ENCODE measurements at regions not wholly inside any gene's neighbourhood (a gene's known extent, or its start where the extent isn't known, plus 50 kb on each side); places are given as distances from the start of the nearest gene placed in this dataset.
"Not testable (repeated sequence)": the region's sequence is repeated elsewhere in the genome, so short reads cannot be mapped to it uniquely, and the experiment has no call there.

- no peak for DNase-seq (ENCODE audit: extremely low read depth in 1 of 2, low read depth in 1 of 2)
Observed at GRCh38 chr10:120047926-120048325, 155.4 kb downstream of the SEC23IP start.

DNA sequence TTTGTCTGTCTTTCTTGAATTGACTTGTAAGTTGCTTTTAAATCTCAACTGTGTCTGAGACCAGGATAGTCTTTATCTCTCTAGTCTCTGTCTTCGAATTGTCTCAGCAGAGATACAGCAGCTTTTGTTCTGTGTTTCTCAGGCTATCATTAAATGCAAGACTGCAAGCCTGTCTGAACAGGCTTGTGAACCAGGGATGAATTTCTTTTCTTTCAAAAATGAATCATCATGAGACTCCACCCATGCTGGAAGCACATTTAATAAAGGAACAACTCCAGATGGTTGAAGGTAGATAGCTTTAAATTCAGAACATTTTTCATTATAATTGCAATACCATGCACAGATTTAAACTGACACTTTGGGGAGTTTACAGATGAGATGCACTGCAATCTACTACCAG, 155.9 kb downstream of the SEC23IP start:
- no peak for DNase-seq (ENCODE audit: extremely low read depth in 1 of 2, low read depth in 1 of 2)

DNA sequence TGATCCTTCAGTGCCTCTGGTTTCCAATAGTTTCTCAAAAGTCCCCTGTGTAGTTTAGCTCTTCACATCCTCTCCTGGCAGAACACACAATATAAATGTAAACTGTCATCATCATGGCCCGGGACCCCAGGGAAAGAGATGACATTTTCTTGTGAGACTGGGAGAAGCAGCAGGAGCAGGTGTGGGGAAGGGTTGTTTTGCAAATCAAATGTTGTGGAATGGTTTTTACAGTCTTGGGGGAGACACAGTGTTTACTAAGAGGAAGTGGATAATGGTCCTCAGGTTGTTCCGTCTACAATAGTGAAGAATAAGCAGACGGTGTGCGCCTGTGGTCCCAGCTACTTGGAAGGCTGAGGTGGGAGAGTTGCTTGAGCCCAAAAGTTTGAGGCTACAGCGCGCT, 159.1 kb downstream of the SEC23IP start:
- DNase-seq (ENCODE audit: extremely low read depth in 1 of 2, low read depth in 1 of 2): no peak

GRCh38 chr10:120052964-120053702, 160.6 kb downstream of the SEC23IP start:
- DNase-seq (ENCODE audit: extremely low read depth in 1 of 2, low read depth in 1 of 2): no peak

DNA sequence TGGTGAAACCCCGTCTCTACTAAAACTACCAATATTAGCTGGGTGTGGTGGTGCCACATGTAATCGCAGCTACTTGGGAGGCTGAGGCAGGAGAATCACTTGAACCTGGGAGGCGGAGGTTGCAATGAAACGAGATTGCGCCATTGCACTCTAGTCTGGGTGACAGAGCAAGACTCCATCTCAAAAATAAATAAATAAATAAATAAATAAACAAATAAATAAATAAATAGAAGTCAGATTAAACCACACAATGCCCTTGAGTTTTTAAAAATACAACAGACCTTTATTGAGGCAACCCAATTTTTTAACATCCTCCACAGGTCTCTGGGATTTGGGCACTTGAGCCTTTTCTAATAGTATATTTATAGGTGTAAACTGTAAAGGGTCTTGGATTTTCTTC, 167.3 kb downstream of the SEC23IP start:
- DNase-seq (ENCODE audit: extremely low read depth in 1 of 2, low read depth in 1 of 2): not testable (repeated sequence)

GRCh38 chr10:120067427-120067826, 174.9 kb downstream of the SEC23IP start:
- no peak for DNase-seq (ENCODE audit: extremely low read depth in 1 of 2, low read depth in 1 of 2)

DNA sequence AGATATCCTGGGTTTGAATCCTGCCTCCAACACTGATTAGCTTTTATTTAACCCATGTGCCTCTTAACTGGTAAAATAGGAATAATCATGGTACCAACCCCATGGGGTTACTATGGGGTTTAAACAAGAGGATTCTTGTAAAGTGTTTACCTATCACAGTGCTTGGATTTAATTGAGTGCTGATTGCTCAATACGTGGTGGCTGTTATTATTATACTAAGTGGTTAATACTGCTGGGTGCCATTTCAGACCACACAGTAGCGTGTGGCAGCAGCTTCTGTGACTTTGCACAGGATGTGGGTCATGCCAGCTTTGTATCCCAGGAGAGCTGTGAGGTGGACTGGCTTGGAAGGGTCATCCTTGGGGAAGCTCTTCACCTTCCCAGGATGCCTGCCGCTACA, 177.2 kb downstream of the SEC23IP start:
- no peak for DNase-seq (ENCODE audit: extremely low read depth in 1 of 2, low read depth in 1 of 2)

DNA sequence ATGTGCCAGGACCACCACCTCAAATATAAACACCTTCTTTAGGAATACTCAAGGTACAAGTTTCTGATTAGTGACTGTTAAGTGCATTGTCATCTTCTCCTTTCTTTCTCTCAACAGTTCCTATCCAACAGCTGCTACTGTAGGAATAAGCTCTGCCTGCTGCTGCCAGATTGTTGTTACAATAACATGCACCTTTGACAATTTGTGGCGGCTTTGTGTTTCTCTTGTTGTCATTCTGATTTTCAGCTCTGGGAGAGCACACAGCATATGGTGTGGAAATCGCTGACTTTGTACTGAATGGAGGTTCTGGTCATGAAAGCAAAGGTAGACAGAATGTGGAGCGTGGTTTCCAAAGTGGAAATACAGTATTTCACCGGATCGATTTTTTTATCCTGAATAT, 182.8 kb downstream of the SEC23IP start:
- no peak for DNase-seq (ENCODE audit: extremely low read depth in 1 of 2, low read depth in 1 of 2)

- no peak for DNase-seq (ENCODE audit: extremely low read depth in 1 of 2, low read depth in 1 of 2)
Observed at GRCh38 chr10:120076996-120077706, 184.6 kb downstream of the SEC23IP start.

- no peak for DNase-seq (ENCODE audit: extremely low read depth in 1 of 2, low read depth in 1 of 2)
Observed at GRCh38 chr10:120077707-120078492, 185.4 kb downstream of the SEC23IP start.

- no peak for DNase-seq (ENCODE audit: extremely low read depth in 1 of 2, low read depth in 1 of 2)
Observed at GRCh38 chr10:120085096-120085796, 192.7 kb downstream of the SEC23IP start.

- no peak for DNase-seq (ENCODE audit: extremely low read depth in 1 of 2, low read depth in 1 of 2)
Observed at GRCh38 chr10:120086066-120086465, 193.5 kb downstream of the SEC23IP start.

GRCh38 chr10:120087109-120087508, 194.6 kb downstream of the SEC23IP start:
- DNase-seq (ENCODE audit: extremely low read depth in 1 of 2, low read depth in 1 of 2): no peak

DNA sequence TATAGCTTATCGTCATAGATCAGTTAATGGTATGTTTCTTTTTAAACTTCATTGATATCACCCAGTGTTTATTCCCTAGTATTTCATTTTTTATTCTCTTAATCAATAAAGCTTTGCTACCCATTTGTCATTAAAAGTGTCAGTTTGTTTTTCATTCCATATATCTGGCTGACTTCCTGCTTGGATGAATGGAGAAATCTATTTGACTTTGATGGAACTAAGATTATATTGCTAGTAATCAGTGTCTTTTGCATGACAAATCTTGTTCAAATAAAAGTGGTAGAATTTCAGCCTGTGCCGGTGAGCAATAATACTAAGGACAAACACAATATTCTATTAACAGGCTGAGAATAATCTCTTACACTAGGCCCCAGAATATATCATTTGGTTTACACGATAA, 203.3 kb downstream of the SEC23IP start:
- DNase-seq (ENCODE audit: extremely low read depth in 1 of 2, low read depth in 1 of 2): no peak

DNA sequence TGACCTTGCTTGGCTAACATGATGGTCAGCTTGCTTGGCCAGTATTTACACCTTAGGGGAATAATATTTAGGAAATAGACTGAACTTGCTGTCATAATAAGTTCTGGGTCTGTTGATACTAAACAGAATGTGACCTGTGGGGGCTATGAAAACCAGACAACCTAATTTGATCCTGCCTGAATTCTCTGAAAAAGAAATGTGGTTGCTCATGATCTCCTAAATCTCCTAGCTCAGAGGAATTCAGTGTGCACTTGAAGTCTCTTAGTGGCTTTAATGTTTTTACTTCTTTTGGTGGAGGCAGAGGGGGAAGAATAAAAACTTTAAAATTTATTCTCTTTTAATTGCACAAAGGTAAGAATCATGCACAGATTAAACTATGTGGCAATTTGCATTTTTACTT, 205.2 kb downstream of the SEC23IP start:
- DNase-seq (ENCODE audit: extremely low read depth in 1 of 2, low read depth in 1 of 2): no peak

DNA sequence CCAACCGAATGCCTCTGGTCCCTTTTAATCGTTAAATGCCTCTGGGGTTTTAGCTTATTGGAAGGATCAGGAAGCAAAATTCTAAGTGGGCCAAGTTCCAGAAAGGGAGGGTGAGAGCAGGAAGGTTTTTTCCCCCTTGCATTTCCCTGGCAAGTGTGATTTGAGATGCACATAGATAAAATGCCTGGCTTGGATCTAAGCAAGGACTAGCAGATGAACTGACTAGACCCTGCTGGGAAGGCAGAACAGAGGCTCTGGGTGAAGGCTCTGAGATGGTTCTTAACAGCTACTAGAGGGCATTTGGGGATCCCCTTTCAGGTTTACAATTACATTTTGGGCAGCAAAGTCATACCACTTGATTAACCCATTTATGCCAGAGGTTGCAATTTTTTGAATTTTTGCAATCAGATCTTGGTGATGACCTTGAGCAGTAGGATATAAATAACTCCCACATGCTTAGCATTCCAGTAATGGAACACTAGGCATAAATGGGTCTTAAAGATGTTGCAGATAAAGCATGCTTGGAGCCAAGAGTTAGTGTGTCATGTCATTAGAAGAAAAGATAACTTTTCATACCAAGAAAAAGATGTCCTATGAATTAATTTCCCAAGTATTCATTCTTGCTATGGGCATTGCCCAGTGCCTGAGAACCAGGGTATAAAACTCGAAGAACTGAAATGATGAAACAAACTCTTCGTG, 205.9 kb downstream of the SEC23IP start:
- no peak for DNase-seq (ENCODE audit: extremely low read depth in 1 of 2, low read depth in 1 of 2)

DNA sequence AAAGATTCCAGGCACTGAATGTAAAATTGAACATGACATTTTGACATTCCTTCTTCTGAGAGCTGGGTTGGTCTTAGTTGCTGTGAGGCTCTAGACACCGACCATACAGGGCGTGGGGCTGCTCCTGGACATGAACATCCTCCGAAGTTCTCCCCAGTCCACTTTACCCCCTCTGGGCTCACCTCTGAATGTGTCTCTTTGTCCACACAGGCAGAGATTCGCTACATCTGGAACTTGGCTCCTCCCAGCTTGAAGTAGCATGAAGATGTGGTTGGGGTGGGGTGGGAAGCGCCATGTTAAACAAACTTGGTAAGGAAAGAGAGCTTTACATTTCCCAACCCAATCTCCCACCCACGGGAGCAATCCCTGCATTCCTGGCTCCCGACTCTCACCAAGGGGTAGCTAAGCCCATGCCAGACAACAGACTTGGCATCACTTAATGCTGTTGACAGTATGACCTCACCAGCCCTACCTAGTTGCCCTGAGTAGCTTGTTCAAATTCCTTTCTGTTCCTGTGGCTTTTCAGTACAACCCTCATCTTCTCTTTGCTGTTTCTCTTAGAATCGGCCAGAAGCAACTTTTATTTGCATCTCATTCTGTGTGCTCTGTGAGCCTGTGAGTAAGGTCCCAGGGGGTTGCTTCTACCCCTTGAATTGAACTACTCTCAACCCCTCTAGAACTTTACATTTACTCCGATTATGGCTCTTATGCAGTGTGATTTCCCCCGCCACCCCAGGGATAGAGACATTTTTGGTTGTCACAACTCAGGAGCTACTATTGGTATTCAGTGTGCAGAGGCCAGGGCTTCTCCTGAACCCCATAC, 211.4 kb downstream of the SEC23IP start:
- no peak for DNase-seq (ENCODE audit: extremely low read depth in 1 of 2, low read depth in 1 of 2)

DNA sequence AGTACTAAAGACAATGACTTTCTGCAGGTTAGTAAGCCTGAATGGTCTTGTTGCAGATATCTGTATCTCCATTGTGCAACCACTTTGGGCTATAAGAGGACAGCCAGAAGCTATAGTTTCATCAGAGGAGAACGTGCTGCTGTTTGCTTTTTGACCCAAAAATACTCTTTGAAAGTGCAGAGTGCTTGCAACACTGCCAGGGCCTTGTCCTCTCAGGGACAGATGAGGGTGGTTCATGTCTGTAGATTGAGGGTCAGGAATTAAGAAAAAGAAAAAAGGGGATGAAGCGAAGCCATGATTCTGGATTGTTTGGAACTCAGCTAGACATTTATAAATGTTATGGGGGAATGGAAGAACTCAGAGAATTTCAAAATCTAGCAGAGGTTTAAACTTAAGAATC, 212.5 kb downstream of the SEC23IP start:
- no peak for DNase-seq (ENCODE audit: extremely low read depth in 1 of 2, low read depth in 1 of 2)

DNA sequence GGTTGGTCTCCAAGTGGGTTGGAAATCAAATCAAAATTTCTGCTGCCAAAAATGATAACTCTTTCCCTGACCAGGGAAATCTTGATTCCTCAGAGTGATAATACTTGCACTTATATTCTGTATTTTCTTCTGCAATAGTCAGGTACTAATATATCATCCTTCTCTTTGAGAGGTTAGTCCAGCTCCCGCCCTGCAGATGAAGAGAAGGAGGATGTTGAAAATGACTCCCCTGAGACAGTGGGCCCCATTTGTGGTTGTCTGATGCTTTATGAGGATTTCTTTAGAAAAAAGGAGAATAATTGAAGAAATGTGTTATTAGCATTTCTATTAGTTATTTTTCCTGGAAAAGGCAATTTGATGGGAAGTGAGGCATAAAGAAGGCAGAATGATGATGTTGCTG, 213.0 kb downstream of the SEC23IP start:
- DNase-seq (ENCODE audit: extremely low read depth in 1 of 2, low read depth in 1 of 2): no peak

GRCh38 chr10:120108916-120109315, 216.4 kb downstream of the SEC23IP start:
- DNase-seq (ENCODE audit: extremely low read depth in 1 of 2, low read depth in 1 of 2): no peak
